Mesenchymal stem cell (in vitro differentiated cells and primary cell): ENCODE measurements at regions not wholly inside any gene's neighbourhood (a gene's known extent, or its start where the extent isn't known, plus 50 kb on each side); places are given as distances from the start of the nearest gene placed in this dataset.

Source experiments
- DNase-seq: peaks from one replicate; pipeline ENCODE4 v3.0.0-alpha.2; 2013
- H2AFZ ChIP-seq: one replicate; pipeline ENCODE4 v1.6.1; 2013; ENCODE audit warnings: low read depth, mild to moderate bottlenecking, control low read depth, inconsistent platforms, low read length, moderate library complexity
- H2AK5ac ChIP-seq: 2 replicates; pipeline ENCODE4 v1.6.1; 2013; ENCODE audit warnings: low read length, moderate library complexity, mild to moderate bottlenecking, inconsistent platforms; ENCODE audit not compliant: severe bottlenecking
- H2BK120ac ChIP-seq: one replicate; pipeline ENCODE4 v1.6.1; 2013; ENCODE audit warnings: low read depth, mild to moderate bottlenecking, inconsistent platforms, low read length, moderate library complexity
- H2BK12ac ChIP-seq, 2 experiments: one replicate each; pipeline ENCODE4 v1.6.1; 2013; ENCODE audit warnings: inconsistent platforms in 2 of 2, low read length in 2 of 2, mild to moderate bottlenecking in 2 of 2, moderate library complexity in 2 of 2, control low read depth in 1 of 2
- H2BK15ac ChIP-seq: one replicate; pipeline ENCODE4 v1.6.1; 2013; ENCODE audit warnings: mild to moderate bottlenecking, low read depth, inconsistent platforms; ENCODE audit not compliant: poor library complexity, severe bottlenecking
- H2BK5ac ChIP-seq: 2 replicates; pipeline ENCODE4 v1.6.1; 2013; ENCODE audit warnings: low read depth, mild to moderate bottlenecking, low read length, control low read depth, inconsistent platforms; ENCODE audit not compliant: poor library complexity, severe bottlenecking
- H3K14ac ChIP-seq, 2 experiments: one replicate each; pipeline ENCODE4 v1.6.1; 2013; ENCODE audit warnings: inconsistent platforms in 2 of 2, low read length in 2 of 2, control low read depth in 1 of 2, mild to moderate bottlenecking in 1 of 2, moderate library complexity in 1 of 2
- H3K18ac ChIP-seq, 2 experiments: one replicate each; pipeline ENCODE4 v1.6.1; 2013; ENCODE audit warnings: inconsistent platforms in 2 of 2, low read length in 2 of 2, control low read depth in 1 of 2, low read depth in 1 of 2, mild to moderate bottlenecking in 1 of 2
- H3K23ac ChIP-seq, 2 experiments: one replicate each; pipeline ENCODE4 v1.6.1; 2013; ENCODE audit warnings: inconsistent platforms in 2 of 2, low read length in 2 of 2, mild to moderate bottlenecking in 2 of 2, moderate library complexity in 2 of 2, control low read depth in 1 of 2
- H3K27ac ChIP-seq: 2 replicates; pipeline ENCODE4 v1.5.1; 2013; ENCODE audit warnings: mild to moderate bottlenecking, moderate library complexity, low read length, control low read depth, inconsistent platforms; ENCODE audit not compliant: poor library complexity, severe bottlenecking
- H3K27me3 ChIP-seq, 2 experiments: 2 replicates each; pipeline versions ENCODE4 v1.6.1 to v1.7.0; 2013; ENCODE audit warnings: low read length in 2 of 2, mild to moderate bottlenecking in 2 of 2, moderate library complexity in 2 of 2, control low read depth in 1 of 2, inconsistent platforms in 1 of 2; ENCODE audit not compliant: control insufficient read depth in 1 of 2, insufficient read depth in 1 of 2
- H3K36me3 ChIP-seq, 2 experiments: 2 replicates each; pipeline versions ENCODE4 v1.6.1 to v1.7.0; 2013; ENCODE audit warnings: low read length in 2 of 2, control low read depth in 1 of 2, inconsistent platforms in 1 of 2, low read depth in 1 of 2, mild to moderate bottlenecking in 1 of 2; ENCODE audit not compliant: insufficient read depth in 2 of 2, control insufficient read depth in 1 of 2
- H3K4ac ChIP-seq, 2 experiments: one replicate each; pipeline ENCODE4 v1.6.1; 2013; ENCODE audit warnings: inconsistent platforms in 2 of 2, low read length in 2 of 2, mild to moderate bottlenecking in 2 of 2, moderate library complexity in 2 of 2, control low read depth in 1 of 2, low read depth in 1 of 2
- H3K4me1 ChIP-seq: 2 replicates; pipeline ENCODE4 v1.6.1; 2013; ENCODE audit warnings: low read depth, low read length, control low read depth; ENCODE audit not compliant: control insufficient read depth, insufficient read depth
- H3K4me2 ChIP-seq: 2 replicates; pipeline ENCODE4 v1.6.1; 2013; ENCODE audit warnings: low read length, mild to moderate bottlenecking, inconsistent platforms; ENCODE audit not compliant: poor library complexity, severe bottlenecking
- H3K4me3 ChIP-seq, 2 experiments: 2 replicates each; pipeline versions ENCODE4 v1.5.1 to v1.7.0; 2013; ENCODE audit warnings: low read length in 2 of 2, mild to moderate bottlenecking in 2 of 2, control low read depth in 1 of 2, low read depth in 1 of 2; ENCODE audit not compliant: insufficient read depth in 1 of 2
- H3K79me1 ChIP-seq: replicated peaks from 2 replicates; pipeline ENCODE4 v1.6.1; 2013; ENCODE audit warnings: mild to moderate bottlenecking, control low read depth, low read length, inconsistent platforms; ENCODE audit not compliant: poor library complexity, severe bottlenecking
- H3K9ac ChIP-seq: 2 replicates; pipeline ENCODE4 v1.7.0; 2013; ENCODE audit warnings: mild to moderate bottlenecking, low read length, moderate library complexity
- H3K9me3 ChIP-seq: 2 replicates; pipeline ENCODE4 v1.7.0; 2013; ENCODE audit warnings: mild to moderate bottlenecking, low read length; ENCODE audit not compliant: control insufficient read depth
- H4K8ac ChIP-seq: one replicate; pipeline ENCODE4 v1.6.1; 2013; ENCODE audit warnings: inconsistent platforms, mild to moderate bottlenecking, low read length, moderate library complexity
- H4K91ac ChIP-seq: one replicate; pipeline ENCODE4 v1.6.1; 2013; ENCODE audit warnings: mild to moderate bottlenecking, low read length, inconsistent platforms
- WGBS: methylation state at CpG from one replicate; pipeline ENCODE4 v1.1.7; 2013; ENCODE audit warnings: mixed read lengths; 5-methylcytosine and 5-hydroxymethylcytosine counted together

DNA sequence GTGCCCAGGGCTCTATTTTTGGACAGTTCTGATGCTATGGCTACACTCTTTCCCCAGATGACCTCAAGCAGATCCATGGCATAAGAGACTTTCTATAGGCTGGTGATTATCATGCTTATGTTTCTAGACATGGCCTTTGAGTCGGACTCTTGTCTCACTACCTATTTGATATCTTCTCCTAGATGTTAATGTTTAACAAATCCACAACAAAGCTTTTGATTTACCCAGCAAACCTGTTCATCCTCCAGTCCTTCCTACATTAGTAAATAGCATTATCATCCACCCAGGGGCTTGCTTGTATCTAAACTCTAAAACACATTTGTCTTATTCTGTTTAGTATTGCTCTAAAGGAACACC is 188.7 kb downstream of the CSNK2A3 start:
- H3K79me1 ChIP-seq: no peaks in the 10 kb centered on the region
- H3K9me3 ChIP-seq: no peaks in the 10 kb centered on the region
- 96% methylated on average over 1 of the region's 1 CpG for WGBS
- no peak overlapping the region for H3K27ac ChIP-seq
- H4K91ac ChIP-seq: no peak overlapping the region
- no peak overlapping the region for H3K4ac ChIP-seq
- H2AFZ ChIP-seq: no peak overlapping the region
- no peak overlapping the region for H3K4me3 ChIP-seq
- no peak for DNase-seq
- H3K18ac ChIP-seq: no peak overlapping the region
- H3K36me3 ChIP-seq: no peaks in the 10 kb centered on the region
- no peaks in the 10 kb centered on the region for H3K4me1 ChIP-seq
- no peak overlapping the region for H2BK12ac ChIP-seq
- no peak overlapping the region for H3K14ac ChIP-seq
- H2BK15ac ChIP-seq: no peak overlapping the region
- H2BK120ac ChIP-seq: no peak overlapping the region
- no peak overlapping the region for H2AK5ac ChIP-seq
- H3K23ac ChIP-seq: no peak overlapping the region
- H3K9ac ChIP-seq: no peak overlapping the region
- H3K27me3 ChIP-seq: peaks cover 40 to 49% of the 10 kb centered on the region in 2 experiments
- no peak overlapping the region for H3K4me2 ChIP-seq
- no peak overlapping the region for H2BK5ac ChIP-seq
- no peak overlapping the region for H4K8ac ChIP-seq

DNA sequence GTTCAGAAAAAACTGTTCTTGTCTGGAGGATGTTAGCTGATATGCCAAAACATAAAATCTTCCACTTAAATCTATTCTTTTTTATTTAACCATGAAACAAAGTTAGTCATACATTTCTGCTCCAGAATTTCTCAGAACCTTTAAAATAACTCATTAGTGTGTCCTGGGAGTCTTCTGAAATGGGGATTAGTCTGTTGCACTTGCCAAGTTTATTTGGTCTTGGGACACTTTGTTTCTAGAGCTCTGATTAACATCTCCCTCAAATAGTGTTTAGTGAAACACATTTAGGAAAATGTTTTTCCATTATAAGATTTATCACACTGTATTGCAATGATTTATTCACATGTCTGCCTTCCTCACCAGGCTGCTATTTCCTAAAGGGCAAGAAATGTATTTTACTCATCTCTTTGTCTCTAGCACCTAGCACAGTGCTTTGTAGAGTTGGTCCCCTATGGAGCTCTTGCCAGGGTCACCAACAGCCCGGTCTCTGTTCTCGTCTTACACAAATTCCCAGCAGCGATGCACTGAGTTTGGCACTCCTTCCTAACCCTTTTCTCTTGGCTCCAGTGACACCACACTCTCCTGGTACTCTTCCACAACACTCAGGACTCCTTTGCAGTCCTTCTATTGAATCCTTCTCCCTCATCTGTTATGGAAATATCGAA is 189.2 kb downstream of the CSNK2A3 start:
- no peak overlapping the region for H3K23ac ChIP-seq

DNA sequence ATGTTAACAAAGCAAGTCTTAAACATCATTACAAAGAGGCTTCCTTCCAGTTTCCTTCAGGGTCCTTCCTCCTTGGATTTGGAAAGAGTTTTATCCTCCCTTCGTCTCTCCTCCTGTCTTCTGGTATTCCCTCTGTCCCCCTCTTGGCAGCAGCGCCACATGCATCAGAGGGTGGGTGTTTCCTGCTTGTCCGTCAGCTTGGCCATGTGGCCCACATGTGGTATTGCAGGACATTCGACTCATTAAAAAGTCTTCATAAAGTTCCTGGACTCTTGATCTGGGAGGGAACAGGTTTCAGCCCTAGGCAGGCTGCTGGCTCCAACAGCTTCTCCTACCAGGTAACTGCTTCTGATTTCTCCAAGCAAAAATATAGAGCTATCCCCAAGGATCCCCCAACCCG is 189.8 kb downstream of the CSNK2A3 start:
- H3K4ac ChIP-seq: no peak overlapping the region
- no peak overlapping the region for H3K4me3 ChIP-seq
- H2BK15ac ChIP-seq: no peak overlapping the region
- H4K8ac ChIP-seq: no peak overlapping the region
- no peak overlapping the region for H3K14ac ChIP-seq
- peak; percentile 16 for DNase-seq
- no peaks in the 10 kb centered on the region for H3K79me1 ChIP-seq
- no peak overlapping the region for H2AK5ac ChIP-seq
- H3K27me3 ChIP-seq: peaks cover 40 to 53% of the 10 kb centered on the region in 2 experiments
- no peak overlapping the region for H3K18ac ChIP-seq
- no peak overlapping the region for H3K4me2 ChIP-seq
- no peak overlapping the region for H2BK5ac ChIP-seq
- 42% methylated on average over 4 of the region's 5 CpGs for WGBS
- no peaks in the 10 kb centered on the region for H3K4me1 ChIP-seq
- no peak overlapping the region for H3K23ac ChIP-seq
- no peak overlapping the region for H2BK120ac ChIP-seq
- H3K9me3 ChIP-seq: no peaks in the 10 kb centered on the region
- no peak overlapping the region for H3K27ac ChIP-seq
- H3K36me3 ChIP-seq: no peaks in the 10 kb centered on the region
- no peak overlapping the region for H4K91ac ChIP-seq
- no peak overlapping the region for H2AFZ ChIP-seq
- H3K9ac ChIP-seq: no peak overlapping the region
- H2BK12ac ChIP-seq: no peak overlapping the region

More for the DNA sequence above, 189.2 kb downstream of the CSNK2A3 start:
- H3K9ac ChIP-seq: no peak overlapping the region
- no peak overlapping the region for H2BK5ac ChIP-seq
- no peak overlapping the region for H3K27ac ChIP-seq
- DNase-seq: no peak
- no peak overlapping the region for H3K4me2 ChIP-seq
- H2AFZ ChIP-seq: no peak overlapping the region
- no peak overlapping the region for H2BK120ac ChIP-seq
- no peaks in the 10 kb centered on the region for H3K9me3 ChIP-seq
- no peak overlapping the region for H4K8ac ChIP-seq
- no peak overlapping the region for H3K18ac ChIP-seq
- 95% methylated on average over 4 of the region's 4 CpGs for WGBS
- H2BK12ac ChIP-seq: no peak overlapping the region
- peaks cover 40 to 53% of the 10 kb centered on the region in 2 experiments for H3K27me3 ChIP-seq
- H3K4me1 ChIP-seq: no peaks in the 10 kb centered on the region
- H3K36me3 ChIP-seq: no peaks in the 10 kb centered on the region
- H2AK5ac ChIP-seq: no peak overlapping the region
- no peaks in the 10 kb centered on the region for H3K79me1 ChIP-seq
- H3K4ac ChIP-seq: no peak overlapping the region
- no peak overlapping the region for H2BK15ac ChIP-seq
- H4K91ac ChIP-seq: no peak overlapping the region
- H3K4me3 ChIP-seq: no peak overlapping the region
- no peak overlapping the region for H3K14ac ChIP-seq

DNA sequence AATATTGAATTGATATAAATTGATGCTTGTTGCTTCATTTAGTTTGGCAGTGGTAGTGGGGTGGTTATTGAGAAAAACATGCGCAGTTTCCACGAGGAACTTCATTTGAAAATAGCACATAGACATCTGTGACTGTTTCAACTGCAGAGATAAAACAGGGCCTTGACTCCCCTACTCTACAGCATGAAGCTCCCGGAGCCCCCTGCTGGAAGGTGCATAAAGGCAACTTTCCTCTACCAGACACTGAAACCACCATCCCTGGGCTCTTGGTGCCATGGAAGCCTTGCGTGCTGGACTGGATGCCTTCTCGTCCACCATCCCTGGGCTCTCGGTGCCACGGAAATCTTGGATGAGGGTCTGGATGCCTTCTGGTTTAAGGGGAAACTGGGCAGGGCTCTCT is 195.9 kb downstream of the CSNK2A3 start:
- Histone ChIP-seq H2BK120ac (no peak overlapping the region), H2AFZ (no peak overlapping the region), H3K18ac (no peak overlapping the region), H3K4ac (no peak overlapping the region), H3K9ac (no peak overlapping the region), H3K36me3 (no peaks in the 10 kb centered on the region), H3K4me1 (no peaks in the 10 kb centered on the region), H3K4me2 (no peak overlapping the region), H3K4me3 (no peak overlapping the region), H2BK5ac (no peak overlapping the region), H3K27me3 (peaks cover 34 to 45% of the 10 kb centered on the region in 2 experiments), H3K14ac (no peak overlapping the region), H3K27ac (no peak overlapping the region), H2BK12ac (no peak overlapping the region), H4K91ac (no peak overlapping the region), H3K79me1 (no peaks in the 10 kb centered on the region), H3K23ac (no peak overlapping the region), H2AK5ac (no peak overlapping the region), H4K8ac (no peak overlapping the region), H2BK15ac (no peak overlapping the region), H3K9me3 (no peaks in the 10 kb centered on the region)
- WGBS: 71% methylated on average over 7 of the region's 7 CpGs
- DNase-seq: peak; percentile 28
